ENCODE measurements at regions not wholly inside any gene's neighbourhood (a gene's known extent, or its start where the extent isn't known, plus 50 kb on each side); places are given as distances from the start of the nearest gene placed in this dataset.

GRCh38 chr2:160820691-160821090 is 327.1 kb upstream of the RBMS1 start:
- TF ChIP-seq CTCF (IDR thresholded peaks at IDR 0.05) (no peak), POLR2A (IDR thresholded peaks at IDR 0.05) (no peak), EP300 (IDR thresholded peaks at IDR 0.05) (no peak), POLR2AphosphoS5 (IDR thresholded peaks at IDR 0.05) (no peak)
